HG03108 (cell line): ENCODE measurements at regions not wholly inside any gene's neighbourhood (a gene's known extent, or its start where the extent isn't known, plus 50 kb on each side); places are given as distances from the start of the nearest gene placed in this dataset.
"Not testable (repeated sequence)": the region's sequence is repeated elsewhere in the genome, so short reads cannot be mapped to it uniquely, and the experiment has no call there.

Source experiments
- ATAC-seq: cut with Tn5 transposase; IDR thresholded peaks from one replicate; pipeline ENCODE4 v1.9.1; 2021; ENCODE audit warnings: moderate library complexity; ENCODE audit not compliant: unreplicated experiment

GRCh38 chr3:72052841-72053409, 268.0 kb upstream of the PROK2 start:
- ATAC-seq: no peak

- ATAC-seq: no peak
These were observed 265.8 kb upstream of the PROK2 start for GRCh38 chr3:72050771-72051170.

- no peak for ATAC-seq
These were observed 265.2 kb upstream of the PROK2 start for GRCh38 chr3:72050048-72050632.

- no peak for ATAC-seq
These were observed 264.4 kb upstream of the PROK2 start for GRCh38 chr3:72049300-72049699.

- ATAC-seq: no peak
These were observed 263.9 kb upstream of the PROK2 start for GRCh38 chr3:72048873-72049272.

- ATAC-seq: no peak
These were observed 262.4 kb upstream of the PROK2 start for GRCh38 chr3:72047221-72047871.

- no peak for ATAC-seq
These were observed 259.4 kb upstream of the PROK2 start for GRCh38 chr3:72044231-72044855.

GRCh38 chr3:72043204-72044133, 258.5 kb upstream of the PROK2 start:
- ATAC-seq: no peak

- ATAC-seq: no peak
These were observed 257.7 kb upstream of the PROK2 start for GRCh38 chr3:72042397-72043203.

GRCh38 chr3:72041511-72041910, 256.6 kb upstream of the PROK2 start:
- ATAC-seq: no peak

- no peak for ATAC-seq
These were observed 256.1 kb upstream of the PROK2 start for GRCh38 chr3:72041076-72041475.

- ATAC-seq: no peak
These were observed 254.7 kb upstream of the PROK2 start for GRCh38 chr3:72039677-72040076.

- ATAC-seq: no peak
These were observed 252.0 kb upstream of the PROK2 start for GRCh38 chr3:72036899-72037298.

GRCh38 chr3:72035606-72036005, 250.7 kb upstream of the PROK2 start:
- ATAC-seq: no peak

GRCh38 chr3:72034986-72035385, 250.0 kb upstream of the PROK2 start:
- no peak for ATAC-seq

- ATAC-seq: no peak
These were observed 248.9 kb upstream of the PROK2 start for GRCh38 chr3:72033666-72034428.

- ATAC-seq: no peak
These were observed 247.6 kb upstream of the PROK2 start for GRCh38 chr3:72032441-72033135.

GRCh38 chr3:72031581-72031980, 246.6 kb upstream of the PROK2 start:
- ATAC-seq: no peak

- not testable (repeated sequence) for ATAC-seq
These were observed 245.3 kb upstream of the PROK2 start for GRCh38 chr3:72030296-72030695.
